ENCODE measurements at regions not wholly inside any gene's neighbourhood (a gene's known extent, or its start where the extent isn't known, plus 50 kb on each side); places are given as distances from the start of the nearest gene placed in this dataset.

GRCh38 chr4:175499735-175500352 is 312.2 kb downstream of the GPM6A start (continued):
- TF ChIP-seq AFF4 (CRISPR knock-in tag; IDR thresholded peaks at IDR 0.05; ENCODE audit: borderline replicate concordance), result no peak
- no peak for TF ChIP-seq NFATC4 (CRISPR knock-in tag; IDR thresholded peaks at IDR 0.05)
- TF ChIP-seq, protein P1, sequence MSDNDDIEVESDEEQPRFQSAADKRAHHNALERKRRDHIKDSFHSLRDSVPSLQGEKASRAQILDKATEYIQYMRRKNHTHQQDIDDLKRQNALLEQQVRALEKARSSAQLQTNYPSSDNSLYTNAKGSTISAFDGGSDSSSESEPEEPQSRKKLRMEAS (CRISPR knock-in tag; IDR thresholded peaks at IDR 0.05), result no peak
- TF ChIP-seq RORB (CRISPR knock-in tag; IDR thresholded peaks at IDR 0.05), result no peak

GRCh38 chr4:175504318-175504717 is 307.7 kb downstream of the GPM6A start:
- H3K27ac Mint-ChIP-seq, result no peak overlapping the region
- CTCF ChIA-PET, result no interaction called here

More at GRCh38 chr4:175504318-175504717, 307.7 kb downstream of the GPM6A start:
- POLR2A ChIA-PET, result interaction anchor here (0.6 kb wide), 1 partner anchor 366 kb away, joined by 3 read pairs; no protein-coding TSS in a partner anchor
- TF ChIP-seq, protein P2, sequence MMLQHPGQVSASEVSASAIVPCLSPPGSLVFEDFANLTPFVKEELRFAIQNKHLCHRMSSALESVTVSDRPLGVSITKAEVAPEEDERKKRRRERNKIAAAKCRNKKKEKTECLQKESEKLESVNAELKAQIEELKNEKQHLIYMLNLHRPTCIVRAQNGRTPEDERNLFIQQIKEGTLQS (CRISPR knock-in tag; conservative IDR thresholded peaks at IDR 0.05), result no peak
- TF ChIP-seq SMAD3 (CRISPR knock-in tag; IDR thresholded peaks at IDR 0.05; ENCODE audit: borderline replicate concordance) (no peak), NFYB (CRISPR knock-in tag; conservative IDR thresholded peaks at IDR 0.05; ENCODE audit: low read depth) (no peak), CREM (CRISPR knock-in tag; IDR thresholded peaks at IDR 0.05) (no peak), E2F5 (CRISPR knock-in tag; IDR thresholded peaks at IDR 0.05) (no peak), TP53 (CRISPR knock-in tag; IDR thresholded peaks at IDR 0.05) (no peak), SP1 (CRISPR knock-in tag; conservative IDR thresholded peaks at IDR 0.05) (no peak), GABPB1 (CRISPR knock-in tag; IDR thresholded peaks at IDR 0.05) (no peak), FOXP4 (CRISPR knock-in tag; IDR thresholded peaks at IDR 0.05) (no peak)
- TF ChIP-seq, protein P3, sequence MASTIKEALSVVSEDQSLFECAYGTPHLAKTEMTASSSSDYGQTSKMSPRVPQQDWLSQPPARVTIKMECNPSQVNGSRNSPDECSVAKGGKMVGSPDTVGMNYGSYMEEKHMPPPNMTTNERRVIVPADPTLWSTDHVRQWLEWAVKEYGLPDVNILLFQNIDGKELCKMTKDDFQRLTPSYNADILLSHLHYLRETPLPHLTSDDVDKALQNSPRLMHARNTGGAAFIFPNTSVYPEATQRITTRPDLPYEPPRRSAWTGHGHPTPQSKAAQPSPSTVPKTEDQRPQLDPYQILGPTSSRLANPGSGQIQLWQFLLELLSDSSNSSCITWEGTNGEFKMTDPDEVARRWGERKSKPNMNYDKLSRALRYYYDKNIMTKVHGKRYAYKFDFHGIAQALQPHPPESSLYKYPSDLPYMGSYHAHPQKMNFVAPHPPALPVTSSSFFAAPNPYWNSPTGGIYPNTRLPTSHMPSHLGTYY (CRISPR knock-in tag; IDR thresholded peaks at IDR 0.05), result no peak
- Mint-ChIP-seq H3K36me3 (no peaks in the 10 kb centered on the region), H3K4me3 (no peak overlapping the region), H3K9me3 (peaks cover 5% of the 10 kb centered on the region), H3K4me1 (no peaks in the 10 kb centered on the region), H3K27me3 (ENCODE audit: low read depth) (no peaks in the 10 kb centered on the region)
- DNase-seq (ENCODE audit: low spot score) (no peak), ATAC-seq (no peak)

Data from WTC11 (cell line).